Activated CD4-positive, alpha-beta T cell treated with anti-CD3 and anti-CD28 coated beads for 4 hours (primary cell): ENCODE measurements at regions not wholly inside any gene's neighbourhood (a gene's known extent, or its start where the extent isn't known, plus 50 kb on each side); places are given as distances from the start of the nearest gene placed in this dataset.

Experiments
- DNase-seq, 2 donors: peaks; one replicate each; pipeline ENCODE4 v3.0.0-alpha.2; 2020

DNA sequence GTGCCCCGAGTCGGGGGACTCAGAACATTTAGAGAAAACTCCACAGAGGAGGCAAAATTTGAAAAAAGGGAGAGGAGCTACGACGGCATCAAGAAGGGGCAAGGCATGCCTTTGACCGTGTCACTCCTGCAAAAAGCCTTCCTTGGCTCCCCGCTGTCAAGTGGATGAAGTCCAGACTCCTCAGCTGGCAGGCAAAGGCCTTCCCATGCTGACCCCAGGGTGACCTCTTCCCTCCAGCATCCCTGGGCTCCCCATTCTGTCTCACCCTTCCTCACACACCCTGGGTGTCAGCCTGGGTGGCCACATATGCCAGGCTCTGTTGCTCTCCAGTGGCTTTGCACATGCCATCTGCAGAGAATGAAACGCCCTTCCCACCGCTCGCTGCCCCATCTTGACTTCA is 88.4 kb upstream of the ZMIZ1 start:
- DNase-seq = no peak

DNA sequence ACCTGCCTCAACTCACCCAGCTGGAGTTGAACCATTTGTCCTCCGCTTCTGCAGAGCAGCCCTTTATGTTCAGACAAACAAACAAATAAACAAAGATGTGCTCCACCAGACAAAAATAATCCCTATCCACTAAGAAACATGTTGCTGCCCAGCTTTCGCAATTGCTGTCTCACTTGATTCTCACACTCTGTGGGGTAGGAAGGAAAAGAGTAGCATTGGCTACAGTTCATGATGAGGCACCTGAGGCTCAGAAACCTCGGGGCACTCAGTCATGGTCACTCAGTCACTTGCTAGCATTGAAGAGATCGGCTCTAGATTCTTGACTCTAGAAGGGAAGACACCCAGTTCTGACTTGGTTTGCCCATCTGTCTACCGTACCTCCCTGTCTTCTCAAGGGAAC is 88.0 kb upstream of the ZMIZ1 start:
- no peak for DNase-seq

DNA sequence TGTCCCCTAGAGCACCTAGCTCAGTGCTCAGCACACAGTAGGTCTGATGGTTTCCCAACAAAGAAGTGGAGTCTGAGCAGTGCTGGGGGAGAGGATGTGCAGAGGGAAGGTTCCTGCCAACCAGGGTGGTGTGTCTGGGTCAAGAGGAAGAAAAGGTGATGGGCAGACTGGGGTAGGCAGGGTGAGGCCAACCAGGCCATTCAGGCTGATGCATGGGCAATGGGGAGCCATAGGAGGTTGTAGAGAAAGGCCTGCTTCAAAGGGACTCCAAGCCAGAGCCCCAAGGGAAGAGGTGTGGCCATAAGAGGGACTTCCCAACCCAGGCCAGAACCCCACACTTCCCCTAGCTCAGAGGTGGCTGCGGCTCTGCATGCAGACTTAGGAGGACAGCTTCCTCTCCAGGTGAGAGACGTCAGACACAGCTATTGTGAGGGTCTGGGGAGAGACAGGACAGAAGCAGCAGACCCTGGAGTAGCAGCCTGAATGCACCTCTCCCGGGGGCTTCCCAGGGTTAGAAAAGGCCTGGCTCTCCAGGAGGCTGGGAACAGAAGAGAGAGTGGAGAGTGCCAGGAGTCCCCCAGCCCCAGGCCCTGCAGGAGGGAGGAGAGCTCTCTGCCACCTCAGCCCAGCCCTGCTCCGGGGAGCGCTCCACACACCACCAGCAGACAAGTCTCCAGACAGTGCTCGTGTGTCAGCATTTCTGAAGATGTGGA is 87.4 kb upstream of the ZMIZ1 start:
- no peak for DNase-seq

DNA sequence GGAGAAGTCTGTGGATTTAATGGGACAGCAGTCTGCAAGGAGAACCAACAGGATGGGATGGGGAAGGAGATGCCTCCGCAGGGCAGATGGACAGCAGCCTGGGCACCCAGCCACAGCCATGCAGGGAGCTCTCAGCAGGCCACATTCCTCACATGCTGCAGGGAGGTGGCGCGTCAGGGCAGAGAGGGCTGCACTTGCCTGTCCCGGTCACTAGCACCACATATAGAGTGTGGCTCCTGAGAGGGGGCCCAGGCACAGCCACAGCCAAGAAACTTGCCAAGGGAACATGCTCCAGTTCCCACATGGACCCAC is 86.8 kb upstream of the ZMIZ1 start:
- DNase-seq = no peak

DNA sequence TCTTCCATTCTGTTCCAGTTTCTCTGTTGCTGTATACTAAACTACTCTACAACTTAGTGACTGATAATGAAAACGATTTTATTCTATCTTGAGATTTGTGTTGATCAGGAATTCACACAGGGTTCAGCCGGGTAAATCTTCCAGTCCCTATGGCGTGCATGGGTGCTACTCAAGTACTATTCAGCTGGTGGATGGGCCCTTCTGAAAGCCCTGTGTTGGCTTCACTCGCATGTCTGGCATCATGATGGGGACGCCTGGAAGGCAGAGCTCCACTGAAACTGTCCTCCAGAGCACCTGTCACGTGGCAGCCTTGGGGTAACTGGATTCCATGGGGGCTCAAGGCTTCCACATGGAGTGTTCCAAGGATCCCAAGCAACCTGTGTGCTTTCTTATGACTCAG is 86.0 kb upstream of the ZMIZ1 start:
- DNase-seq = no peak

DNA sequence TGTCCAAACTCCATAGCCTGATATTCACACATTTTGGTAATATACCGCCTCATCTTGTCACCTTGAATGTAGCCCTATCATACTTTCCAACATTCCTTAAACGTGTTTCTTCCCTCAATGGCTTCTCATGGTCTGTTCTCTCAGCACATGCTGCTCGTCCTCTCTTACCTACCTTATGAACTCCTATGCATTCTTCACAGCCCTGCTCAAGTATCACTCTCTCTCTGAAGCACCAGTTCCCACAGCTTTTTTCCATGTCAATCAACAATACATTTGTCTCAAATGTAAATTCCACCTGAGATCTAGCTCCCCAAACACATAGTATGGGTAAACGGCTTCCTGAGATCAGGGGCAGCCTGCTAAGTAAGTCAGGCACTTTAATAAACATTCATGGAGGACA is 85.2 kb upstream of the ZMIZ1 start:
- DNase-seq = no peak

DNA sequence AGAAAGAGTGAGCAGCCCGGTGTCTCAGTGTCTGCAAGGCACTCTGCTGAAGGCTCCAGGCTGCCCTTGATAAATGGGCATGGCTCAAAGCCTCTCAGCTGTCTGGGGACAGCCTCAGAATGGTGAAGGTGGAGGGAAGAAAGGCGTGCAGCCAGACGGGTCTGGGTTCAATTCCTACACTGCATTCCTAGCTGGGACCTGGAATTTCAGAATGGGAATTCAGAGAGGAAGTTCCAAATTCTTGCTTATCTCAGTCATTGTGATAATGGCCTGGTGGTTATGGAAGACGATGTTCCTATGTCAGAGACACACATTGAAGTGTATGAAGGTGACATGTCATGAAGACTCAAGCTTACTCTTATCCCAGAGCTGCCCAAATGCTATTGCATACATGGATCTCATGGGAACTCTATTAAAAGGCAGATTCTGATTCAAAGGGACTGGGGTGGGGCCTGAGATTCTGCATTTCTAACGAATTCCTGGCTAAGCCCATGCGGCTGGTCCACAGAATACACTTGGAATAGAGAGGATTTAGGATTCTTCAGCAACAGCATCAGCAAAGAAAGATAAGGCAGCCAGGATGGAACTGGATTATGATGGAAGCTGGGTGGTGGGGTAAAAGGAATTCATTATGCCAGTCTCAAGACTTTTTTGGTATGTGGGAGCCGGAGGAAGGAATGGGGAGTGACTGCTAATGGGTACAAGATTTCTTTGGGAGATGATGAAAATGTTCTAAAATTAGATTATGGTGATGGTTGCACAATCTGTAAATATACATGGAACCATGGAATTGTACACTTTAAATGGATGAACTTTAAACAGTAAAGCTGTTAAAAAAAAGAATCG is 82.6 kb upstream of the ZMIZ1 start:
- no peak for DNase-seq

DNA sequence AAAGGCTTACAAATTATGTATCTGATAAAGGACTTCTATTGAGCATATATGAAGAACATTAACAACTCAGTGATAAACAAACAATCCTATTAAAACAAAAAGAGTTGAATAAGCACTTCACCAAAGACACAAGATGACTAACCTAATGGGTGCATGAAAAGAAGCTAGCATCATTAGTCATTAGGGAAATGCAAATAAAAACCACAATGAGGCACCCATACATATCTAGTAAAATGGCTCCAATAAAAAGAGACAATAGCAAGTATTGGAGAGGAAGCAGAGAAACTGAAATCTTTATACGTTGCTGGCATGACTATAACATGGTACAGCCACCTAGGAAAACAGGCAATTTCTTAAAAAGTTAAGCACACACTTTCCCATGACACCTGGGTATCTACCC is 77.6 kb upstream of the ZMIZ1 start:
- no peak for DNase-seq

DNA sequence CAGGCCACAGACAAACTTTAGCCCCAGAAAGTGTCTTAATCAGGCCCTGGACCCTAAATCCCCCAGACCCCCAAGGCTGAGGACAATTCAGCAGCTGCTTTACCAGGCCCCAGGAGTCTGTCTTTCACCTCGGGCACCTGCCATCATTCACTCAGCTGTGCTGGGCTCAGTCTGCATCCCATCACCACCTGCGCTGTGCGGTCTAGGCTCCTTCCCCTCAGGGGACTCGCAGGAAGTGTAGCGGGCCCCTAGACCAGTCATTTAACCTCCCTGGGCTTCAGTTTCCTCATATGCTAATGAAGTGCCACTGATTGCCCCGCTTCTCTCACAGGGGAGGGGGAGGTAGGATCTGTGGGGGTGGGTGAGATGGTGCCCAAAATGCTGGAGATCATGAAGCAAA is 76.4 kb upstream of the ZMIZ1 start:
- DNase-seq = no peak

DNA sequence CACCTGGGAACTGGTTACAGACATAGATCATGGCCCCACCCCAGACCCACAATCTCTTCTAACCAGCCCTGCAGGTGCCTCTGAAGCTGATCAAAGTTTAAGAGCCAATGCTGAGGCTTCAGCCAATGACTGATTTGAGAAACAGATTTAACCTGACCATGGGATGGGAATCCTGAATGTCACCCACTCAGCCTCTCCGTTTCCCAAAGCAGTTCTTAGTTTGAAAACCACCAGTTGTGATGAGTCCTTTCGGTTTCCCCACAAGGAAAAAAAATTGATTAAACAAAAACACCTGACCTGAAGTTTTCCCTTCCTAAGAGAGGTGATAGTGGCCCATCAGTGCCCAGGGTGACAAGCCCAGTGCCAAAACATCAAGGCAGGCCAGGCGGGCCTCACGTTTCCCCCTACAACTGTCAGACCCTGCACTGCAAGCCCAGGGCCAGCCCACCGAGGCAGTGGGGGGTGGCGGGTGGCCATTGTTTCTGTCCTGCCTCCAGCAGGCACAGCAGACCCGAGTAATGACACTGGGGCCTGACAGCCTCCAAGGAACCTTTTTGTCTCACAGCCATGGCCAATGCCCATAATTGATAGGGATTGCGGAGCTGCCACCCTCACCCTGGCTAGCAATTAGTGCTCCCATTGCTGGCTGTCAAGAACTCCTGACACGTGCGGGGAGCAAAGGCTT is 75.4 kb upstream of the ZMIZ1 start:
- no peak for DNase-seq

DNA sequence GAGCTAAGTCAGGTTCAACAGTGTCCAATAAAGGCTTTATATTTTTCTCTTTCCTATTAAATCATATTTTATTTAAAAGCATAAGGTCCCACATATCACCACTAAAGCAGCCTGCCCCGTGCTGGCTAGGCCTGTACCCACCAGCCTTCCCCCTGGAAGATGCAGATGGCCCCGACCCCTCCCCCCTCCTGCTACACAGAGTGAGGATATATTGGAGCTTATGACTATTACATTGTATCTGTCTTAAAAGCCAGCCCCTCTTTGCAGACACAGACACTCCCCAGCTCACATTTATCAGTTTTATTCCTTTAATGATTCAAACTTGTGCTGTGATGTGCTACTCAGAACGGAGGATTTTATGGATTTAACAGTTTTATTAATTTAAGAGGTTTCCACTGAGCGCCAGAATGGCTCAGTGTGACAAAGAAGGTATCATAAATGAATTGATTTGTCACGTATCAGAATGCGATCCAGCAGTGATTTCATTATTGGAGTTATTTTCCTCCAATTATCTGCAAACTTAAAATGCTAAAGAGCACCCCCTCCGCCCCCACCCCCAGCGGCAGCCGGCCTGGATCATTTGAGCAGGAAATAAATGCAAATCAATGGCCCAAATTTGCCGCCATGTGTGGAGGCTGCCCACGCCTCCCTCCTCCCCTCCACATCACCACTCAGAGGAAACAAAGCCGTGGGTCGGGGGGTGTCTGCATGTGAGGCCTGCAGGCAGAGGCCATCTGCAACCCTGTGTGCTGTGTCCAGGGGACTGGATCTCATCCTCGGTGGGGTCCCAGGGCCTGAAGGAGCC is 72.6 kb upstream of the ZMIZ1 start:
- DNase-seq = no peak

DNA sequence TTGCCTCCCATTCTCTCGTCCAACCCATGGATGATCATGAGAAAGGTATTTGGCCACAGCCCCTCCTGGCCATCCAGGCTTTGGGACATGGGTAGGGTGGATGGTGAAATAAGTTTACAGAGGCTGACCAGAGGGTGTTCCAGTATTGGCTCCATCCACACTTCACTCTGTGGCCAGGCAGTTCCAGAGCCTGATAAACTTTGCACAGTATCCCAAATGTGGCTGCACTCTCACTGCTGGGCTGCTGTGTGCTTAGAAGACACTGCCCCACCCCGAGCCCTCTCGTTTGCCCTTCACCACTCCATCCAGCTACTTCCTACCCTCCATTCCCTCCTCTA is 72.0 kb upstream of the ZMIZ1 start:
- DNase-seq = no peak

DNA sequence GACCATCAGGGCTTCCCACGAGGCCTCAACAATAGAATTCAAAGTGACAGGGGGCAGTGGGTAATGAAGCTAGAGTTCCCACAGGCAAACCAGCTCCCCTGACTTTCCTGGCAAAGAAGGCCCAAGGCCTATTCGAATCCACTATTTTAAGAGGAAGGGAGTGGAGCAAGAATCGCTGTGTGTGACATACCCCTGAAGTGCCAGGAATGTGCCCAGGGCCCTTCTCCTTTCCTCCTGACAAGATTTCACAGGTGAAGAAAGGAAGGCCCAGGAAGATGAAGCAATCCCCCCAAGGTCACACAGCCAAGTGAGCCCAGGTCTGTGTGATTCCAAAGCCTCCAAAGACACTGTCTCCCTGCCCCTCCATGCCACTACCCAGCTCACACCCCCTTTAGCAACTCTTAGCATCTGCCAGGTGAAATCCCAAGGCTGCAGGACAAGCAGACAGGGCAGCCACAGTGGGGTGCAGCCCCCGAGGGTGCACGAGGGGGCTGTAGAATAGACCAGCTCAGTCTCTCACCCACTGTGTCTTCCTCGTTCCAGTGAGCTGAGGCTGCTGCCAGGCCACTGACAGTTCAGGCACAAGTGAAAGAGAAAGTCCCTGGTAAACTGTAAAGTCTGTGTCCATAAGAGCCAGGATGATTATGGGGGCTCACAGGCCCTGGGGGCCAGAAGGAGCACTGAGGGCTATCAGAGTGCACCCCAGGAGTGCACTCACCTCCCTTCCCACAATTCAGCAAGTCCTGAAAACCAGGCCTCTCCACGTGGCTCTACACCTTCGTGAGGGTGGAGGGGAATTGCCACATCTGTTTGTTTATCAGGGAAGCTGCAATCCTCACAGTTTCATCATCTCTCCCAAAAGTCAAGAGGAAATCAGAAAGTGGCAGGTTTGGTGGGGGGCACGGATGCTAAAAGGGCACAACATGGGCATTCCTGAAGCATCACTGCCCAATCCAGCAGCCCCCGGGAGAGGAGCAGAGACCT is 70.8 kb upstream of the ZMIZ1 start:
- DNase-seq = no peak

DNA sequence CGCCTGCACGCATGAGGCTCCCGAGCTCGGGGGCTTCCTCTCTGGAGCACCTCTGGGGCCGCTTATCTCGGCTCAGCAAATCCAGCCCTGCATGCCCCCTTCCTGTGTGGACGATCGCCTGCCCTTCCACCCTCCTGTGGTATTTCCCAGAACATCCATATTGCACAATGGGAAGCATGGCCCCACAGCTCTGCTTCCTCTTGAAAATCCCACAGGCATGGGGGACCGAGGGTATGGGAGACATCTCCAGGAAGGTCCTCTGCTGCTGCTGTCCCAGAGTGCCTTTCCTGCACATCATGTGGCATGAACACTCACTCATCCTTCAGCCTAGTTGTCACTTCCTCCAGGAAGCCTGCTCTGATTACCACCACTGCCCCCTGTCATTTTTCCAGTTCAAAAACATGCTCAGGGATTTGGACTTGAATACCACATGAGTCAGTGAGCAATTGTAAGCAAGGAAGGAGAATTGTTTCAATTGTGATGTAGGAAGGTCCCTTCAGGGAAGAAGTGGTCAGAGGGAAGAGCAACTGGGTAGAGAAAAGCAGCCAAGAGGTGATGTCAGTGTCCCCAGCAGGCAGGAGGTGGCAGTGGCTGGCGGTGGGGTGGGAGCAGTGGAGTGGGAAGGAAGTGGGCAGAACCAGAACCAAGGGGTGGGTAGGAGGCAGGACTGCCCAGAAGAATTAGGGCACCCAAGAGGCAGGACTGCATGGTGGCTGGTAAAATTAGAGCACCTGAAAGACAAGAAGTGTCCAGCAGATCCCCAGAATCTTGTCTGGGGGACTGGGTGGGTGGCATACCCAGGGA is 67.5 kb upstream of the ZMIZ1 start:
- DNase-seq = no peak

DNA sequence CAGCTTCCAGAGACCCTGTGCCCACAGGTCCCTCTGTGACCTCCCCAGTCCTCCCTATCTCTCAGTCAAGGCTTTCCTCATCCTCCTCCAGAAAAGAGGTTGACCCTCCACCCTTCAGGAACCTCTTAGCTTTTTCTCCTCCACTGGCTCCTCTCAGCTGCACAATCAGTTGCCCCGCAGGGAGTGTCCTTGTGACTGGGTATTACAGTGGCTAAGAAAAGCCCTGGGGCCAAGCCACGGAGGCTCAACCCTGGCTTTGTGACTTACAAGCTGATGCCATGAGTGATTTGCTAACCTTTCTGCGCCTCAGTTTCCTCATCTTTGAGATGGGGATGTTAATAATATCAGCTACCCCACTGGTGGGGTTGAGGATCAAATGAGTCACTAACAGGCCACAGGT is 66.4 kb upstream of the ZMIZ1 start:
- DNase-seq = no peak

DNA sequence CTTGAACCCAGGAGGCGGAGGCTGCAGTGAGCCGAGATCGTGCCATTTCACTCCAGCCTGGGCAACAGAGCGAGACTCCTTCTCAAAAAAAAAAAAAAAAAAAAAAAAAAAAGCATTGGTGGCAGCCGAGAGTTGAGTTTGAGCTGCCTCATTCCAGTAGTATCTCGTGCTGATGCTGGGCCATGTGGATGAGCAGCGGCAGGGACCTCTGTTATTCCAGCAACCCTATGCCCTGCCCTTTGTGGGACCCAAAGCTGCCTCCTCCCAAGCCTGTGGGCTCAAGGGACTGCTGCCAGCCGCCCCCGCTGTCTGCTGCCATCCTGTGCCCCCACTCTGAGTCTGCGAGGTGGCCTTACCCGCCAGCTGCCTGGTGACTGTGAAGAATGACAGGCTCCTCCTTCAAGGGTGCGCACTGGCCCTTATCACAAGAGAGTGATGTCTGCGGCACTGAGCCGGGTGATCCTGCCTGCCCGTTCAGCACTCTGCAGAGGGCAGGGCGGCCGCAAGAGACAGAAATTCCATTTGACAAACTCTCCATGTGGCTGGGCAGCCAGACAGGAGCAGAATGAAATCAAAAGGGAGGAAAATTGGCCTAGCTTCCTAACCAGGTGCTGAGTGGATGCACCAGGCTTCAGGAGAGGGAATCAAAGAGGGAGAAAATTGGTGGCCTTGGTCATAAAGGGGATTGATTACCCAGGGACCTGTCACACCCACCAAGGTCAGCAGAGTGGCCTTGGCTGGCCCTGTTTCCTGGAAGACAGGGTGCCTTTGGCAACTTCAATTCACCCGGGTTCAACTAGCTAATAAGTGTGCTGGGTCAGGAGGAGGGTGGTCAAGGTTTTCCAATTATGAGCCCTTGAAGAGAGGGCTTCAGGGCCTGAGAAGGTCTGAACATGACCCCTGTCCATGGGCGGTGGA is 65.3 kb upstream of the ZMIZ1 start:
- no peak for DNase-seq

DNA sequence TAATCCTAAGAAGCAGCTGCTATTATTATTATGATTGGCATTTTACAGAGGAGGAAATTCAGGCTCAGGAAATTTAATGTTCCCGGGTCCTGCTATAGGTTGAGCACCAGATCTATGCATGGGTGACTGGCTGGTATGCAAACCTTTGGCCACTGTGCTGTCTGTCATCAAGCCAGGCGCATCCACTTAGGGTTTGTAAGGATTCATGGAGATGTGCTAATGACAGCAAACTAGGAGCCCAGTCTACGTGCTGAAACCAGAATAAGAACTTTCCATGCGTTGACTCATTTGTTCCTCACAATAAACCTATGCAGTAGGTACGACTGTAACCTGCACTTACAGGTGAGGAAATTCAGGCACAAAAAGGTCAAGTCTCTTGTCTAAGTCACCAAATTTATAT is 64.5 kb upstream of the ZMIZ1 start:
- no peak for DNase-seq

DNA sequence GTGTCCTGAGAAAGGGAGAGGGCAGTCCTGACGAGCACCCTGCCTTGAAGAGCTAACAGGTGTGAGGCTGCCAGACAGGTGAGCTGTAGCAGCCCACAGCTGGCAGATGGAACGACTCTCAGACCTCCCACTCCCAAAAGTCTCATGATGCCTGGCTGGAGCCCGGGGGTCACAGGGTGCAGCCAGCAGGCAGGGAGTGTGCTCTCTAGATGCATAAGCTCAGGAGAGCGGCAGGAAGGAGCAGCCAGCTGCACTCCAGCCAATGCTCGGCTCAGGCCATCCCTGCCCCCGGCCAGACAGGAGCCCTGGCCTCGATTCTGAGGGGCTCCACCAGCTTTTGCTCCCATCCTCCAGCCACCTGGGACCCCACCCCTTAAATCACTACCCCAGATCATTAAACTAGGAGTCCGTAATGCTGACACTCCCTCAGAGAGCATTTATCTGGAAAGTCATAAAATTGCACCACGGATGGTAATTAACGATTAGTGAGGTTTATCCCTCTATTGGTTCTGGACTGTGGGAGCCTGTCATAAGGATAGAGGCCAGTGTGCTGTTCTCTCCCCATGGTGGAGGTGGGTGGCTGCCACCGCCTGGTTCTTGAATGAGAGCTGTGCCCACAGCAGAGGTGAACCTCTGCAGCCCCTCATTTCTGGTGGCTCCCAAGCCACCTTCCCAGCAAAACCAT is 63.5 kb upstream of the ZMIZ1 start:
- DNase-seq = no peak

DNA sequence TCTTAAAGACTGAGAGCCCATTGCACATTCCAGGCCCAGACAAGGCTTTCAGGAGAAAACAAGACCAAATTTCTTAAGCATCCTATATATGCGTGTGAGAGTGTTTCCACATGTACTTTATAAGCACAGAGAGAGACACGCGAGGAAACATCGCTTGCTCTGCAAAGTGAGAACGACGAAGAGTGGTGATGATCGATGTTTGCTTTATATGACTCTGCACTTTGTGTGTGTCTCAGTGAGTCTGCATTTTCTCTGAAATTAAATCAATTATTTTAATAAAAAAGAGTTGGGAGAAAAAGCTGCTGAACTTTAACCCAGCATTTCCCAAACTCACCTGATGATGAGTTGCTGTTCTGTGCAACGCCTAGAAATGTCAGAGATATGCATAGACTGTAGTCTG is 61.7 kb upstream of the ZMIZ1 start:
- no peak for DNase-seq
